Activated CD8-positive, alpha-beta memory T cell treated with anti-CD3 and anti-CD28 coated beads, Interleukin-2, amount 10 ng/mL, durations not matched to agents 7 days and 5 days (primary cell): ENCODE measurements at regions not wholly inside any gene's neighbourhood (a gene's known extent, or its start where the extent isn't known, plus 50 kb on each side); places are given as distances from the start of the nearest gene placed in this dataset.

Experiments
- ATAC-seq: fragments of 150-1000 bp; cut with Tn5 transposase; one replicate; pipeline ENCODE4 v1.10.0; 2021; ENCODE audit warnings: moderate library complexity
- CTCF ChIA-PET: fragments of 350-600 bp; sonication (Branson Sonifier 250); formaldehyde crosslinking; loops from one replicate; lab custom pipeline; 2021; ENCODE audit warnings: antibody characterized with exemption; lab: Charles Lee
- DNase-seq: peaks from one replicate; pipeline ENCODE4 v3.0.0-alpha.2; 2020
- H3K27ac Mint-ChIP-seq: one replicate; pipeline ENCODE4 v1.8.0; 2021; ENCODE audit warnings: mild to moderate bottlenecking, mixed read lengths
- H3K27me3 Mint-ChIP-seq: one replicate; pipeline ENCODE4 v1.8.0; 2021; ENCODE audit warnings: mixed read lengths
- H3K36me3 Mint-ChIP-seq: one replicate; pipeline ENCODE4 v1.8.0; 2021; ENCODE audit warnings: mild to moderate bottlenecking, mixed read lengths
- H3K4me1 Mint-ChIP-seq: one replicate; pipeline ENCODE4 v1.8.0; 2021; ENCODE audit warnings: mixed read lengths
- H3K4me3 Mint-ChIP-seq: one replicate; pipeline ENCODE4 v1.8.0; 2021; ENCODE audit warnings: mild to moderate bottlenecking, moderate library complexity, mixed read lengths
- H3K9me3 Mint-ChIP-seq: one replicate; pipeline ENCODE4 v1.8.0; 2022; ENCODE audit warnings: low read depth, mixed read lengths

- H3K4me1 Mint-ChIP-seq, result peaks cover 1% of the 10 kb centered on the region
- peaks cover 50% of the 10 kb centered on the region for H3K27me3 Mint-ChIP-seq
- H3K36me3 Mint-ChIP-seq, result no peaks in the 10 kb centered on the region
- no peak overlapping the region for H3K27ac Mint-ChIP-seq
- H3K4me3 Mint-ChIP-seq, result no peak overlapping the region
- DNase-seq (no peak), ATAC-seq (no peak)
- CTCF ChIA-PET, result interaction anchor here (0.7 kb wide), 1 partner anchor 29 kb away, joined by 3 read pairs; no protein-coding TSS in a partner anchor
- H3K9me3 Mint-ChIP-seq, result no peaks in the 10 kb centered on the region
Observed at GRCh38 chr11:31987118-31988005, 103.5 kb upstream of the RCN1 start.

DNA sequence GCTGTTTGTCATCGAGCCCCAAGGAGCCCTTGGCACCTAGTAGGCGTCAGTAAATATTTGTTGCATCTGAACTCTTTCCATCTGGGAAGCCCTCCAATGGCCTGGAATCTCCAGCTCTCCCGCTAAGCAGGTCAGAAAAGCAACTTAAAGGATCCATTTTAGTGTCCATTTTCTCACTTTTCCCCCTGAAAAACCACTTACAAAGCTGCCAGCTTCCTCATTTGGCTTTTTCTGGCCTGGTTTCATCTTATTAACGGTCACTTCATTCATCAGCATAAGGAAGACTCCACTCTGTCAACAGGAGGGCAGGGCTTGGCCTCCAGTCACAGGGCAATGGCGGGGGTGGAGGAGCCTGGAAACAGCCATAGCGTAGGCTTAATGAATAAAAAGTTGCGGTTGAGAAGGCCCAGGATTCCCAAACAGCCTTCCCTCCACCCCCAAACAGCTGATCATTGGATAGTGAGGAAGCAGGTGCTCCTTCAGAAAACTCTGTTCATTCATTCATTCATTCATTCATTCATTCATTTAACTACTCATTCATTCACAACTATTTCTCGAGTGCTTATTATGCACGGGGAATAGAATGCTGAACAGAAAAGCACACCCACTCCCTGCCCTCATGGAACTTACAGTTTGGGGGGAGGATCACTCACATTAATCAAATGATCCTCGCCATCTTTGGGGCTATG is 104.5 kb upstream of the RCN1 start:
- H3K27ac Mint-ChIP-seq, result no peak overlapping the region
- peaks cover 1% of the 10 kb centered on the region for H3K4me1 Mint-ChIP-seq
- peaks cover 53% of the 10 kb centered on the region for H3K27me3 Mint-ChIP-seq
- CTCF ChIA-PET, result interaction anchor here (0.8 to 1.6 kb wide), 3 partner anchors 9 to 29 kb away, joined by 3 to 5 read pairs (median 3); no protein-coding TSS in a partner anchor
- no peak for DNase-seq
- ATAC-seq, result no peak
- H3K9me3 Mint-ChIP-seq, result no peaks in the 10 kb centered on the region
- H3K36me3 Mint-ChIP-seq, result no peaks in the 10 kb centered on the region
- no peak overlapping the region for H3K4me3 Mint-ChIP-seq

DNA sequence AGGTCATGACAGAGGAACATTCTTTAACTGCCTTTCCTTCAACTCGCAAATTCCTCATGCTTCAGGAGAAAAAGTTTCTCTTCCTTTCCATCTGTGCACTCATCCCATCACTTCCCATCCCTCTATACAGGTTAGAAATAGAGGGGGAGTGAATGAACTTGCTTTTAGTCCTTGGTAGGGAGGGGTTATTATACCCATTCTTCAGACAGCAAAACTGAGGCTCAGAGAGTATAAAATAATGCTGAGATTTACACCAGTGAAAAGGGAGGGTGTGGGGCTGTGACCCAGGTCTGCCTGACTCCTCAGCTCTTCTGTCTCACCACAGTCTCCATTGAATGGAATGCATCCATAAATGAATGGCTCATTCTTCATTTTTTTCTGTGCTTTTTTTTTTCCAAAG is 109.4 kb upstream of the RCN1 start:
- CTCF ChIA-PET, result no interaction called here
- no peak for DNase-seq
- Mint-ChIP-seq H3K27ac (no peak overlapping the region), H3K4me3 (no peak overlapping the region), H3K27me3 (peaks cover 49% of the 10 kb centered on the region), H3K36me3 (no peaks in the 10 kb centered on the region), H3K4me1 (no peaks in the 10 kb centered on the region), H3K9me3 (peaks cover 2% of the 10 kb centered on the region)
- no peak for ATAC-seq

- peaks cover 2% of the 10 kb centered on the region for H3K9me3 Mint-ChIP-seq
- CTCF ChIA-PET, result interaction anchor here (0.7 to 1.0 kb wide), 3 partner anchors 8 to 30 kb away, joined by 3 to 4 read pairs (median 3); no protein-coding TSS in a partner anchor
- peaks cover 53% of the 10 kb centered on the region for H3K27me3 Mint-ChIP-seq
- H3K4me3 Mint-ChIP-seq, result no peak overlapping the region
- no peaks in the 10 kb centered on the region for H3K36me3 Mint-ChIP-seq
- ATAC-seq (no peak), DNase-seq (no peak)
- H3K27ac Mint-ChIP-seq, result no peak overlapping the region
- H3K4me1 Mint-ChIP-seq, result no peaks in the 10 kb centered on the region
Observed at GRCh38 chr11:31977343-31977742, 113.5 kb upstream of the RCN1 start.

DNA sequence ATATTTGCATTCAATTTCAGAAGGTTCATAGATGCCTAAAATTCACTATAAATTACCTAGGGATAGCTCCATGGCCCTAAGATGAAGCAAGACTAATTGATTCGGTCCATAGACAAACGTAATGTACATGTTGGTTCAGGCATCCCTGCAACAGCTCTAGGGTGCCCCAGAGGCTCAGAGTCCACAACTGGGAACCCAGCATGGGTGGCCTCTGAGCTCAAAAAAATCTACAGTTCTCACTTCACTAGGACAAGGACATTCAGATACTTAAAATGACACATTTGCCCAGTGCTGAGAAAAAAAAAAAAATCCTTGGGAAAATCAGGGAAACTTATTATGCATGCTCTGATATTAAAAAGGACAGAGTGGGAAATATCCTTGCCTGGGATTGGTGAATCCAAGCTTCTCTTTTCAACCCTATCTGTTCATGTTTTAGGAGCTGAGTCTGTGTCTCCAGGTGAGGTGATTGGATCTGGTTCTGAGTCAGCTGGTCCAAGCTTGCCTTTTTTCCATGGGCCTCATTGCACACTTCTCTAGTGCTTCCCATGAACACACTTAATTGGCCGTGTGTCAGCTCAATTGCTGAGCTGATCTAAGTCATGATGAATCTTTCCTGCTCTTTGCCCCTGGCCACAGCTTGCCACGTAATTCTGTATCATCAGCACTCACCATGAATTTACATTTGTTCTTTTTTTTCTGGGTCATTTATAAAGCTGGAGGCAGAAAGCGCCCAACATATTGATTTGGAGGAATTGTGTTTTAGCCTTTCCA is 116.3 kb upstream of the RCN1 start:
- Mint-ChIP-seq H3K27ac (no peak overlapping the region), H3K9me3 (no peaks in the 10 kb centered on the region), H3K4me1 (no peaks in the 10 kb centered on the region), H3K36me3 (no peaks in the 10 kb centered on the region), H3K4me3 (no peak overlapping the region), H3K27me3 (peaks cover 39% of the 10 kb centered on the region)
- CTCF ChIA-PET, result interaction anchor here (0.8 to 2.3 kb wide), 2 partner anchors 10 to 11 kb away, joined by 3 to 9 read pairs; no protein-coding TSS in a partner anchor
- ATAC-seq (no peak), DNase-seq (no peak)

DNA sequence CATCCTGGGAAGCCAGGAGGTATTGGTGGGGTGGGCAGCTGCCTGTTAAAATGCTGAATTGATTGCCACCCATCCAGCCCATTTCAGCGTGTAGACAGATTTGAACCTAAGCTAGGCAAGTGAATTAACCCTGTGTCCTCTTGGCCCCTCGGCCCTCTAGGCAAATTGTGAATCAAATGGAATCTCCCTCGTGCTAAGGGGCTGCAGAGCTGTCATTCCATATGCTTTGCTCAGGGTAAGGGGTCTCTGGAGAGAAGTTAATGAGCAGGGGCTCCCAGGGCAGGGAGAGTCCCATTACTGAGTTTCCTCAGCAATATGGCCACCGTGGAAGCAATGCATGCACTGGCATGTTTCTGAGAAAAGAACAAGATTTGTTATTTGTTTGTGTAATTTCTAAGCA is 117.7 kb upstream of the RCN1 start:
- peaks cover 31% of the 10 kb centered on the region for H3K27me3 Mint-ChIP-seq
- CTCF ChIA-PET, result interaction anchor here (1.6 kb wide), 1 partner anchor 15 kb away, joined by 6 read pairs; no protein-coding TSS in a partner anchor
- no peaks in the 10 kb centered on the region for H3K9me3 Mint-ChIP-seq
- no peaks in the 10 kb centered on the region for H3K4me1 Mint-ChIP-seq
- ATAC-seq (no peak), DNase-seq (no peak)
- no peaks in the 10 kb centered on the region for H3K36me3 Mint-ChIP-seq
- no peak overlapping the region for H3K4me3 Mint-ChIP-seq
- no peak overlapping the region for H3K27ac Mint-ChIP-seq

- Mint-ChIP-seq H3K27me3 (peaks cover 27% of the 10 kb centered on the region), H3K4me3 (no peak overlapping the region), H3K9me3 (no peaks in the 10 kb centered on the region), H3K27ac (no peak overlapping the region), H3K4me1 (no peaks in the 10 kb centered on the region), H3K36me3 (no peaks in the 10 kb centered on the region)
- DNase-seq (no peak), ATAC-seq (no peak)
- CTCF ChIA-PET, result interaction anchor here (1.6 kb wide), 1 partner anchor 15 kb away, joined by 6 read pairs; no protein-coding TSS in a partner anchor
Observed at GRCh38 chr11:31972623-31973022, 118.3 kb upstream of the RCN1 start.

GRCh38 chr11:31969359-31969702 is 121.5 kb upstream of the RCN1 start:
- Mint-ChIP-seq H3K9me3 (no peaks in the 10 kb centered on the region), H3K36me3 (no peaks in the 10 kb centered on the region), H3K4me1 (no peaks in the 10 kb centered on the region), H3K27ac (no peak overlapping the region), H3K27me3 (peaks cover 6% of the 10 kb centered on the region), H3K4me3 (no peak overlapping the region)
- ATAC-seq (no peak), DNase-seq (no peak)
- CTCF ChIA-PET, result interaction anchor here (1.1 to 1.6 kb wide), 2 partner anchors 9 to 11 kb away, joined by 3 to 4 read pairs; no protein-coding TSS in a partner anchor

- ATAC-seq, result no peak
- no peak overlapping the region for H3K27ac Mint-ChIP-seq
Observed at GRCh38 chr11:31968461-31969358, 122.2 kb upstream of the RCN1 start.

GRCh38 chr11:31967404-31968130 is 123.3 kb upstream of the RCN1 start:
- no peaks in the 10 kb centered on the region for H3K4me1 Mint-ChIP-seq
- H3K4me3 Mint-ChIP-seq, result no peak overlapping the region
- no peak for DNase-seq
- no peak for ATAC-seq
- CTCF ChIA-PET, result interaction anchor here (2.0 kb wide), 1 partner anchor 9 kb away, joined by 6 read pairs; no protein-coding TSS in a partner anchor
- H3K27me3 Mint-ChIP-seq, result peaks cover 3% of the 10 kb centered on the region
- H3K27ac Mint-ChIP-seq, result no peak overlapping the region
- H3K36me3 Mint-ChIP-seq, result no peaks in the 10 kb centered on the region
- H3K9me3 Mint-ChIP-seq, result no peaks in the 10 kb centered on the region

More at GRCh38 chr11:31968461-31969358, 122.2 kb upstream of the RCN1 start:
- CTCF ChIA-PET, result interaction anchor here (1.1 to 2.0 kb wide), 3 partner anchors 9 to 11 kb away, joined by 3 to 6 read pairs (median 4); no protein-coding TSS in a partner anchor
- Mint-ChIP-seq H3K36me3 (no peaks in the 10 kb centered on the region), H3K27me3 (peaks cover 2% of the 10 kb centered on the region), H3K9me3 (no peaks in the 10 kb centered on the region), H3K4me1 (no peaks in the 10 kb centered on the region), H3K4me3 (no peak overlapping the region)
- no peak for DNase-seq

DNA sequence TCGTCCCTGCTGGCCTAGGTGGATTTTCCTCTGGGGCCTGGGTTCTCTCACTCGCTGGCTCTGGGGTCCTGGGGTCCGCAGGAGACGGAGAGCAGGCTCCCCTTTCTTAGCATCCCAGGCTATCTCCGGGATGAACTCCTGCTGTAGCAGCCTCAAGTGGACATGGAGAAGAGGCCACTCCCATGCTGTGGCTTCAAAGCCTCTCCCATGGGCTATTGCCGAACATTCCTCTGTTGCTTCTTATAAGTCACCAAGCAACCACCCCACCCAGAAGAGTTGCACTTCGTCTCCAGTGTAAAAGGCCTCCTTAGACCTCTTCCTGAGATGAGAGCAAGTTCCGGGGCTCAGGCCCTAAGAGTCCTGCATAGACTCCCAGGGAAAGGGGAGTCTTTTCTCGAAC is 124.0 kb upstream of the RCN1 start:
- Mint-ChIP-seq H3K4me1 (no peaks in the 10 kb centered on the region), H3K27me3 (peaks cover 6% of the 10 kb centered on the region), H3K4me3 (no peak overlapping the region), H3K27ac (no peak overlapping the region), H3K36me3 (no peaks in the 10 kb centered on the region), H3K9me3 (no peaks in the 10 kb centered on the region)
- CTCF ChIA-PET, result interaction anchor here (2.0 kb wide), 1 partner anchor 9 kb away, joined by 6 read pairs; no protein-coding TSS in a partner anchor
- DNase-seq (no peak), ATAC-seq (no peak)
